GM12891 (cell line): ENCODE measurements at regions not wholly inside any gene's neighbourhood (a gene's known extent, or its start where the extent isn't known, plus 50 kb on each side); places are given as distances from the start of the nearest gene placed in this dataset.

ENCODE experiments used
- POLR2A ChIP-seq: IDR thresholded peaks from 2 replicates; pipeline ENCODE4 v1.6.1; 2011; ENCODE audit warnings: low read depth, low read length, control low read depth
- POU2F2 ChIP-seq: IDR thresholded peaks from 2 replicates; pipeline ENCODE4 v1.6.1; 2011; ENCODE audit warnings: low read depth, mild to moderate bottlenecking, control low read depth, low read length, moderate library complexity

- TF ChIP-seq POU2F2 (no peak), POLR2A (no peak)
Observed at GRCh38 chr7:85630904-85631600, 444.2 kb upstream of the SEMA3D start.
